H9 (cell line): ENCODE measurements at regions not wholly inside any gene's neighbourhood (a gene's known extent, or its start where the extent isn't known, plus 50 kb on each side); places are given as distances from the start of the nearest gene placed in this dataset.

Experiments
- DNase-seq: peaks from one replicate; pipeline ENCODE4 v3.0.0-alpha.2; 2017
- H2AFZ ChIP-seq: one replicate; pipeline ENCODE4 v1.6.1; 2013; ENCODE audit warnings: mild to moderate bottlenecking, low read length, control low read depth, moderate library complexity
- H2AK5ac ChIP-seq: 2 replicates; pipeline ENCODE4 v1.6.1; 2013; ENCODE audit warnings: low read length, control low read depth, mixed read lengths; ENCODE audit not compliant: insufficient read length
- H2BK120ac ChIP-seq: one replicate; pipeline ENCODE4 v1.6.1; 2013; ENCODE audit warnings: low read depth, mild to moderate bottlenecking, low read length, control low read depth, inconsistent platforms; ENCODE audit not compliant: poor library complexity, severe bottlenecking
- H2BK12ac ChIP-seq: 2 replicates; pipeline ENCODE4 v1.6.1; 2013; ENCODE audit warnings: low read length, control low read depth, mixed read lengths, low read depth; ENCODE audit not compliant: insufficient read length
- H2BK15ac ChIP-seq: 2 replicates; pipeline ENCODE4 v1.6.1; 2013; ENCODE audit warnings: low read depth, low read length, control low read depth
- H2BK20ac ChIP-seq: one replicate; pipeline ENCODE4 v1.6.1; 2013; ENCODE audit warnings: low read depth, mild to moderate bottlenecking, low read length, control low read depth, inconsistent platforms; ENCODE audit not compliant: poor library complexity, severe bottlenecking
- H2BK5ac ChIP-seq: 2 replicates; pipeline ENCODE4 v1.6.1; 2013; ENCODE audit warnings: low read length, control low read depth, mixed read lengths; ENCODE audit not compliant: insufficient read length
- H3K14ac ChIP-seq: 2 replicates; pipeline ENCODE4 v1.6.1; 2013; ENCODE audit warnings: low read length, control low read depth; ENCODE audit not compliant: insufficient read depth
- H3K18ac ChIP-seq: 2 replicates; pipeline ENCODE4 v1.6.1; 2013; ENCODE audit warnings: low read depth, mild to moderate bottlenecking, mixed read lengths, low read length, control low read depth; ENCODE audit not compliant: insufficient read length
- H3K23ac ChIP-seq: 2 replicates; pipeline ENCODE4 v1.6.1; 2013; ENCODE audit warnings: low read length, control low read depth, mixed read lengths, low read depth; ENCODE audit not compliant: insufficient read length
- H3K23me2 ChIP-seq: 2 replicates; pipeline ENCODE4 v1.6.1; 2013; ENCODE audit warnings: low read depth, mild to moderate bottlenecking, mixed read lengths, low read length, control low read depth; ENCODE audit not compliant: insufficient read length, poor library complexity, severe bottlenecking
- H3K27ac ChIP-seq: 2 replicates; pipeline ENCODE4 v1.5.1; 2013; ENCODE audit warnings: low read length, control low read depth, mixed read lengths, low read depth; ENCODE audit not compliant: insufficient read length
- H3K27me3 ChIP-seq: 2 replicates; pipeline ENCODE4 v1.6.1; 2013; ENCODE audit warnings: low read length, control low read depth, inconsistent platforms; ENCODE audit not compliant: insufficient read depth
- H3K4ac ChIP-seq: 2 replicates; pipeline ENCODE4 v1.6.1; 2013; ENCODE audit warnings: low read depth, mild to moderate bottlenecking, control low read depth, inconsistent platforms, low read length, moderate library complexity
- H3K4me1 ChIP-seq: 2 replicates; pipeline ENCODE4 v1.6.1; 2013; ENCODE audit warnings: low read length, control low read depth, inconsistent platforms; ENCODE audit not compliant: insufficient read depth
- H3K4me2 ChIP-seq: 2 replicates; pipeline ENCODE4 v1.6.1; 2013; ENCODE audit warnings: low read length, control low read depth, mixed read lengths; ENCODE audit not compliant: insufficient read length, insufficient read depth
- H3K56ac ChIP-seq: 2 replicates; pipeline ENCODE4 v1.6.1; 2013; ENCODE audit warnings: low read depth, mild to moderate bottlenecking, mixed read lengths, low read length, control low read depth; ENCODE audit not compliant: insufficient read length
- H3K79me1 ChIP-seq: 2 replicates; pipeline ENCODE4 v1.6.1; 2013; ENCODE audit warnings: low read depth, mild to moderate bottlenecking, moderate library complexity, low read length, control low read depth, inconsistent platforms; ENCODE audit not compliant: insufficient read depth, poor library complexity, severe bottlenecking
- H3K79me2 ChIP-seq: 2 replicates; pipeline ENCODE4 v1.6.1; 2013; ENCODE audit warnings: low read length, control low read depth, inconsistent platforms; ENCODE audit not compliant: insufficient read depth
- H3K9ac ChIP-seq: 2 replicates; pipeline ENCODE4 v1.6.1; 2013; ENCODE audit warnings: low read length, control low read depth, mixed read lengths; ENCODE audit not compliant: insufficient read length; ENCODE audit errors: extremely low read depth
- H3K9me3 ChIP-seq: one replicate; pipeline ENCODE4 v1.6.1; 2013; ENCODE audit warnings: low read depth, low read length, inconsistent platforms; ENCODE audit not compliant: control insufficient read depth
- H3T11ph ChIP-seq: one replicate; pipeline ENCODE4 v1.6.1; 2013; ENCODE audit warnings: mild to moderate bottlenecking, low read length, control low read depth, inconsistent platforms
- H4K20me1 ChIP-seq: one replicate; pipeline ENCODE4 v1.6.1; 2013; ENCODE audit not compliant: control insufficient read depth, insufficient read length, insufficient read depth
- H4K5ac ChIP-seq: 2 replicates; pipeline ENCODE4 v1.6.1; 2013; ENCODE audit warnings: low read depth, mild to moderate bottlenecking, mixed read lengths, low read length, control low read depth; ENCODE audit not compliant: insufficient read length
- H4K8ac ChIP-seq: replicated peaks from 2 replicates; pipeline ENCODE4 v1.6.1; 2013; ENCODE audit warnings: low read length, control low read depth, mixed read lengths, low read depth; ENCODE audit not compliant: insufficient read length
- H4K91ac ChIP-seq: 2 replicates; pipeline ENCODE4 v1.6.1; 2013; ENCODE audit warnings: low read depth, mild to moderate bottlenecking, moderate library complexity, mixed read lengths, low read length, control low read depth; ENCODE audit not compliant: insufficient read length
- H3K27ac Mint-ChIP-seq, 3 experiments: 2 replicates in 2 of 3; 3 replicates in 1 of 3; pipeline ENCODE4 v1.8.0; 2020 to 2021; ENCODE audit warnings: mixed read lengths in 3 of 3, mild to moderate bottlenecking in 1 of 3, moderate library complexity in 1 of 3
- H3K27me3 Mint-ChIP-seq: 2 replicates; pipeline ENCODE4 v1.8.0; 2021; ENCODE audit warnings: low read depth, mild to moderate bottlenecking, moderate library complexity, mixed read lengths
- H3K36me3 Mint-ChIP-seq, 3 experiments: 2 replicates in 2 of 3; 3 replicates in 1 of 3; pipeline ENCODE4 v1.8.0; 2020 to 2021; ENCODE audit warnings: low read depth in 3 of 3, mixed read lengths in 3 of 3; ENCODE audit not compliant: insufficient read depth in 1 of 3
- H3K4me1 Mint-ChIP-seq, 2 experiments: 2 replicates each; pipeline ENCODE4 v1.8.0; 2020; ENCODE audit warnings: mixed read lengths in 2 of 2
- H3K4me3 Mint-ChIP-seq, 2 experiments: 2 replicates in 1 of 2; 3 replicates in 1 of 2; pipeline ENCODE4 v1.8.0; 2020 to 2021; ENCODE audit warnings: mild to moderate bottlenecking in 2 of 2, mixed read lengths in 2 of 2, moderate library complexity in 1 of 2
- H3K9me3 Mint-ChIP-seq, 2 experiments: 2 replicates in 1 of 2; 3 replicates in 1 of 2; pipeline ENCODE4 v1.8.0; 2020; ENCODE audit warnings: mild to moderate bottlenecking in 2 of 2, mixed read lengths in 2 of 2, moderate library complexity in 1 of 2
- WGBS: extraction: QIAGEN DNeasy Blood & Tissue Kit; methylation state at CpG from one replicate; pipeline ENCODE4 v1.1.7; 2013; ENCODE audit warnings: missing lambda C conversion rate, low lambda C conversion rate, mixed read lengths; ENCODE audit not compliant: insufficient read length; ENCODE audit errors: extremely low coverage; 5-methylcytosine and 5-hydroxymethylcytosine counted together
- TF ChIP-seq, protein P1 (sequence below): fragments of 200-600 bp; sonication (generic); conservative IDR thresholded peaks from 3 replicates; pipeline ENCODE4 v1.8.0; 2021; ENCODE audit warnings: antibody characterized with exemption, mild to moderate bottlenecking

GRCh38 chr12:131636940-131637750, 73.7 kb upstream of the SFSWAP start:
- no peak overlapping the region for H2BK12ac ChIP-seq
- H4K5ac ChIP-seq: no peak overlapping the region
- no peaks in the 10 kb centered on the region for H3K79me1 ChIP-seq
- H2AFZ ChIP-seq: no peak overlapping the region
- H3K4ac ChIP-seq: no peak overlapping the region
- no peaks in the 10 kb centered on the region for H3K79me2 ChIP-seq
- no peaks in the 10 kb centered on the region; a peak in 2 of 5 replicates for H3K9me3 Mint-ChIP-seq
- H2AK5ac ChIP-seq: no peak overlapping the region
- H3K14ac ChIP-seq: no peak overlapping the region
- no peak overlapping the region for H4K8ac ChIP-seq
- no peaks in the 10 kb centered on the region for H3K23me2 ChIP-seq
- no peak overlapping the region for H3K23ac ChIP-seq
- H3K56ac ChIP-seq: no peak overlapping the region
- no peak overlapping the region for H3K4me2 ChIP-seq
- no peak overlapping the region for H3K27ac Mint-ChIP-seq
- no peaks in the 10 kb centered on the region for H3K9me3 ChIP-seq
- no peaks in the 10 kb centered on the region; a peak in 2 of 7 replicates for H3K36me3 Mint-ChIP-seq
- no peak overlapping the region for H2BK20ac ChIP-seq
- H2BK5ac ChIP-seq: no peak overlapping the region
- H3K27me3 Mint-ChIP-seq: peaks cover 11% of the 10 kb centered on the region
- H4K20me1 ChIP-seq: no peaks in the 10 kb centered on the region
- H3K27me3 ChIP-seq: no peaks in the 10 kb centered on the region
- H3K4me1 Mint-ChIP-seq: peaks cover 13 to 18% of the 10 kb centered on the region in 2 experiments
- H4K91ac ChIP-seq: no peak overlapping the region
- TF ChIP-seq, protein P1, sequence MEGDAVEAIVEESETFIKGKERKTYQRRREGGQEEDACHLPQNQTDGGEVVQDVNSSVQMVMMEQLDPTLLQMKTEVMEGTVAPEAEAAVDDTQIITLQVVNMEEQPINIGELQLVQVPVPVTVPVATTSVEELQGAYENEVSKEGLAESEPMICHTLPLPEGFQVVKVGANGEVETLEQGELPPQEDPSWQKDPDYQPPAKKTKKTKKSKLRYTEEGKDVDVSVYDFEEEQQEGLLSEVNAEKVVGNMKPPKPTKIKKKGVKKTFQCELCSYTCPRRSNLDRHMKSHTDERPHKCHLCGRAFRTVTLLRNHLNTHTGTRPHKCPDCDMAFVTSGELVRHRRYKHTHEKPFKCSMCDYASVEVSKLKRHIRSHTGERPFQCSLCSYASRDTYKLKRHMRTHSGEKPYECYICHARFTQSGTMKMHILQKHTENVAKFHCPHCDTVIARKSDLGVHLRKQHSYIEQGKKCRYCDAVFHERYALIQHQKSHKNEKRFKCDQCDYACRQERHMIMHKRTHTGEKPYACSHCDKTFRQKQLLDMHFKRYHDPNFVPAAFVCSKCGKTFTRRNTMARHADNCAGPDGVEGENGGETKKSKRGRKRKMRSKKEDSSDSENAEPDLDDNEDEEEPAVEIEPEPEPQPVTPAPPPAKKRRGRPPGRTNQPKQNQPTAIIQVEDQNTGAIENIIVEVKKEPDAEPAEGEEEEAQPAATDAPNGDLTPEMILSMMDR: no peak
- WGBS: no CpG with 5 or more reads among the region's 18 CpGs
- no peak overlapping the region for H3T11ph ChIP-seq
- H3K4me3 Mint-ChIP-seq: no peak overlapping the region
- no peak overlapping the region for H3K9ac ChIP-seq
- H2BK15ac ChIP-seq: no peak overlapping the region
- H2BK120ac ChIP-seq: no peak overlapping the region
- no peak overlapping the region for H3K18ac ChIP-seq
- DNase-seq: no peak
- H3K4me1 ChIP-seq: no peaks in the 10 kb centered on the region; the same call in 1 of the 2 replicates
- H3K27ac ChIP-seq: no peak overlapping the region
